Prostate gland (tissue), 2 donors: ENCODE measurements at regions not wholly inside any gene's neighbourhood (a gene's known extent, or its start where the extent isn't known, plus 50 kb on each side); places are given as distances from the start of the nearest gene placed in this dataset.
A peak's percentile ranks its signal among the peaks of the same experiment; 100 is the strongest.

Experiments used
- DNase-seq: peaks from one replicate; pipeline ENCODE4 v3.0.0-alpha.2; 2019; ENCODE audit warnings: low spot score
- H3K27ac ChIP-seq, 2 donors: fragments of 200-600 bp; sonication (generic); 2 replicates each; pipeline ENCODE4 v1.5.1; 2017 to 2019
- H3K27me3 ChIP-seq: fragments of 200-600 bp; sonication (generic); replicated peaks from 2 replicates; pipeline ENCODE4 v1.5.1; 2019; ENCODE audit not compliant: insufficient read depth
- H3K36me3 ChIP-seq, 2 donors: fragments of 200-600 bp; sonication (generic); 1 replicate in 1 of 2; 2 replicates in 1 of 2; pipeline versions ENCODE4 v1.5.1 to v1.8.1; 2017 to 2019
- H3K4me1 ChIP-seq: fragments of 200-600 bp; sonication (generic); replicated peaks from 2 replicates; pipeline ENCODE4 v1.5.1; 2019
- H3K4me3 ChIP-seq, 2 donors: fragments of 200-600 bp; sonication (generic); 2 replicates each; pipeline ENCODE4 v1.5.1; 2017 to 2019
- H3K9me3 ChIP-seq: fragments of 200-600 bp; sonication (generic); 2 replicates; pipeline ENCODE4 v1.5.1; 2017
- POLR2A ChIP-seq: fragments of 450-650 bp; IDR thresholded peaks from one replicate; pipeline ENCODE4 v1.6.1; 2016; ENCODE audit warnings: antibody characterized with exemption, mild to moderate bottlenecking
- POLR2AphosphoS5 ChIP-seq: sonication (generic); formaldehyde crosslinking; IDR thresholded peaks from one replicate; pipeline ENCODE4 v1.6.1; 2017; ENCODE audit warnings: antibody characterized with exemption
- WGBS: methylation state at CpG from one replicate; pipeline ENCODE4 v1.1.5; 2018; 5-methylcytosine and 5-hydroxymethylcytosine counted together
- intact Hi-C: fragments of 100-400 bp; cut with DNase I; formaldehyde crosslinking; loops from one replicate; pipeline ENCODE4 v1.14.2; 2022
- TF ChIP-seq, protein P1 (sequence below), 4 experiments: fragments of 200-600 bp in 2 of 4; fragments of 450-650 bp in 2 of 4; sonication (generic) in 2 of 4; IDR thresholded peaks; 1 replicate in 3 of 4; 2 replicates in 1 of 4; pipeline ENCODE4 v1.5.1; 2016 to 2019; ENCODE audit warnings: antibody characterized with exemption in 4 of 4, mild to moderate bottlenecking in 2 of 4, moderate library complexity in 2 of 4

DNA sequence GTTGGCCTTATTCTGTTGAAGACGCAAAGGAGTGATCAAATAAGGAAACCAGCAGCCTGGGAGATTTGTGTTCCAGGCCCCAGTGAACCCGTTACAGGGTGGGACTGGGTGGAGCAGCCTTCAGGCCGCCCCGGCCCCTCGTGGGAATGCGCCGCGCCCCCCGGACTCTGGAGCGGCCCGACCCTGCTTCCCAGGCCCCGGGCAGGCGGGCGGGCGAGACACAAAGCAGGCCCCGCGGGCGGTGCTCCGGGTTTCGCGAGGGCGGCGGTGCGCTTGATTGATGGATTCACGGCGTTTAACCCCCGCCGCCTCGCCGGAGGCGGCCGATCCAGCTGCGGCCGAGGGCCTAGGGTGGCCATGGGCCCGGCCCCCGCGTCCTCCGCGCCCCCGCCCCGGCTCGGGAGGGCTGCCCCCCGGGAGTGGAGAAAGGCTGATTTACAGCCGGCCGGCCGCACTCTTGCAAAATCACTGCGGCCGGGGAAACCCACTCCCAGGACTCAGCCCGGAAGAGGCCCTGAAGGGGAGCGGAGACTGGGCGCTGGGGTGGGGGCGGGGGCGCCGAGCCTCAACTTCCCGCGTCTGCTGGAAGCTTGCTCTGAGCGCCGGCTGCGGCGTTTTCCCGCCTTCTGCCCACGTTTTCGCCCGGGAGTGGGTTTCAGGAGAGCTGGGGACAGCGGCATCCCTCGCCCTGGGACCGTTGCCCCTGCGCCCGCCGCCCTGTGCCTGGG lies 299.6 kb upstream of the NFE2L3 start:
- DNase-seq: no peak
- TF ChIP-seq POLR2AphosphoS5 (no peak), POLR2A (no peak)
- TF ChIP-seq, protein P1, sequence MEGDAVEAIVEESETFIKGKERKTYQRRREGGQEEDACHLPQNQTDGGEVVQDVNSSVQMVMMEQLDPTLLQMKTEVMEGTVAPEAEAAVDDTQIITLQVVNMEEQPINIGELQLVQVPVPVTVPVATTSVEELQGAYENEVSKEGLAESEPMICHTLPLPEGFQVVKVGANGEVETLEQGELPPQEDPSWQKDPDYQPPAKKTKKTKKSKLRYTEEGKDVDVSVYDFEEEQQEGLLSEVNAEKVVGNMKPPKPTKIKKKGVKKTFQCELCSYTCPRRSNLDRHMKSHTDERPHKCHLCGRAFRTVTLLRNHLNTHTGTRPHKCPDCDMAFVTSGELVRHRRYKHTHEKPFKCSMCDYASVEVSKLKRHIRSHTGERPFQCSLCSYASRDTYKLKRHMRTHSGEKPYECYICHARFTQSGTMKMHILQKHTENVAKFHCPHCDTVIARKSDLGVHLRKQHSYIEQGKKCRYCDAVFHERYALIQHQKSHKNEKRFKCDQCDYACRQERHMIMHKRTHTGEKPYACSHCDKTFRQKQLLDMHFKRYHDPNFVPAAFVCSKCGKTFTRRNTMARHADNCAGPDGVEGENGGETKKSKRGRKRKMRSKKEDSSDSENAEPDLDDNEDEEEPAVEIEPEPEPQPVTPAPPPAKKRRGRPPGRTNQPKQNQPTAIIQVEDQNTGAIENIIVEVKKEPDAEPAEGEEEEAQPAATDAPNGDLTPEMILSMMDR (IDR thresholded peaks at IDR 0.05): no peak
- Histone ChIP-seq H3K27me3 (peaks cover 19% of the 10 kb centered on the region), H3K9me3 (no peaks in the 10 kb centered on the region), H3K4me3 (peak overlapping the region in 1 of 2 donors; percentile 16), H3K27ac (peak overlapping the region in 1 of 2 donors; percentile 5), H3K4me1 (peaks cover 18% of the 10 kb centered on the region), H3K36me3 (no peaks in the 10 kb centered on the region)
- WGBS: 12% methylated on average over 47 of the region's 70 CpGs
- intact Hi-C loops: loop anchor here (2.0 to 5.0 kb wide), 2 partner anchors 456 to 595 kb away; no protein-coding TSS in a partner anchor

DNA sequence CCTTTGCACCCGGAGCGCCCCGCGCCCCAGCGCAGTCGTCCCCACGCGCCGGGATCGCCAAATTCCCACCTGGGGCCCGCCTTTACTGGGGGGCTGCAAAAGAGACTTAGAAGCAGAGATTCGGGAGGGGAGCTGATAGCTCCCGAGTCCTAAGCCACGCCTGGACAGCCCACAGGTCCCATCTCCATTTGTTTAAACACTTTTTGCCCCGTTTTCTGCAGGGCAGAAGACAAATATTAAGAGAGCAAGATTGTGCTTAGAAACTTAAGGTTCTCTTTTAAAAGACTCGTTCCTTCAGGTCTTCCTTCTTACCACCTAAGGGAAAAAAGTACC lies 299.1 kb upstream of the NFE2L3 start:
- 34% methylated on average over 16 of the region's 16 CpGs for WGBS
- no peak for DNase-seq
- Histone ChIP-seq H3K36me3 (no peaks in the 10 kb centered on the region), H3K4me1 (peaks cover 18% of the 10 kb centered on the region), H3K4me3 (no peak overlapping the region), H3K9me3 (no peaks in the 10 kb centered on the region), H3K27ac (peak overlapping the region in 1 of 2 donors; percentile 5), H3K27me3 (peaks cover 25% of the 10 kb centered on the region)
- intact Hi-C loops: loop anchor here (2.0 to 5.0 kb wide), 2 partner anchors 456 to 596 kb away; no protein-coding TSS in a partner anchor
- no peak for TF ChIP-seq POLR2AphosphoS5
- TF ChIP-seq, protein P1 (IDR thresholded peaks at IDR 0.05): no peak
- no peak for TF ChIP-seq POLR2A

DNA sequence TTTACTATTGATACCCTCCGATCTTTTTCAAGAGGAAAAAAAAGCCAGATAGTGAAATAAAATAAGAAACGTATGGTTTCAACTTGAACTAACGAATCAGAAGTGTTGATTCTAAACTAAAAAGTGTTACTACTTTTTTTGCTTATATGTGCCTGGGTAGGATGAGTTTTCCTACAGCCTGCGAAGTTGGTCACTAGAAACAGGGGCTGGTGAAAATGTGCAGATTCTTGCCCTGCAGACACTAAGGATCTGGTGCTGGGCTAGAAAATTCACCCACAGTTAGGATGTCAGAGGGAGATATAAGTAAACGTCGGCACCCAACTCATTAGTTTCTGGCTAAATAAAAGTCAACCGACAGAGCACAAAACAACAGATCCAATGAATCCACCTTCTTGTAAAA lies 298.7 kb upstream of the NFE2L3 start:
- intact Hi-C loops: loop anchor here (2.0 to 5.0 kb wide), 2 partner anchors 457 to 596 kb away; no protein-coding TSS in a partner anchor
- Histone ChIP-seq H3K9me3 (no peaks in the 10 kb centered on the region), H3K36me3 (no peaks in the 10 kb centered on the region), H3K27ac (no peak overlapping the region), H3K27me3 (peaks cover 28% of the 10 kb centered on the region), H3K4me1 (peaks cover 18% of the 10 kb centered on the region), H3K4me3 (no peak overlapping the region)
- TF ChIP-seq, protein P1 (IDR thresholded peaks at IDR 0.05): no peak
- no peak for TF ChIP-seq POLR2AphosphoS5
- no peak for TF ChIP-seq POLR2A
- WGBS: 71% methylated on average over 7 of the region's 7 CpGs
- no peak for DNase-seq

GRCh38 chr7:25854059-25854458 lies 297.9 kb upstream of the NFE2L3 start:
- WGBS: 54% methylated on average over 14 of the region's 14 CpGs
- peaks cover 35% of the 10 kb centered on the region for H3K27me3 ChIP-seq
- H3K9me3 ChIP-seq: no peaks in the 10 kb centered on the region
- H3K27ac ChIP-seq: no peak overlapping the region
- no peak for DNase-seq
- H3K4me3 ChIP-seq: no peak overlapping the region
- H3K4me1 ChIP-seq: peaks cover 18% of the 10 kb centered on the region
- TF ChIP-seq POLR2A (no peak), POLR2AphosphoS5 (no peak)
- TF ChIP-seq, protein P1 (IDR thresholded peaks at IDR 0.05): no peak
- H3K36me3 ChIP-seq: no peaks in the 10 kb centered on the region
- intact Hi-C loops: loop anchor here (5.0 kb wide), 1 partner anchor 597 kb away; no protein-coding TSS in a partner anchor
